H9 (cell line): ENCODE measurements at regions not wholly inside any gene's neighbourhood (a gene's known extent, or its start where the extent isn't known, plus 50 kb on each side); places are given as distances from the start of the nearest gene placed in this dataset.

Experiments
- DNase-seq: peaks from one replicate; pipeline ENCODE4 v3.0.0-alpha.2; 2017
- H2AFZ ChIP-seq: one replicate; pipeline ENCODE4 v1.6.1; 2013; ENCODE audit warnings: mild to moderate bottlenecking, low read length, control low read depth, moderate library complexity
- H2AK5ac ChIP-seq: 2 replicates; pipeline ENCODE4 v1.6.1; 2013; ENCODE audit warnings: low read length, control low read depth, mixed read lengths; ENCODE audit not compliant: insufficient read length
- H2BK120ac ChIP-seq: one replicate; pipeline ENCODE4 v1.6.1; 2013; ENCODE audit warnings: low read depth, mild to moderate bottlenecking, low read length, control low read depth, inconsistent platforms; ENCODE audit not compliant: poor library complexity, severe bottlenecking
- H2BK12ac ChIP-seq: 2 replicates; pipeline ENCODE4 v1.6.1; 2013; ENCODE audit warnings: low read length, control low read depth, mixed read lengths, low read depth; ENCODE audit not compliant: insufficient read length
- H2BK15ac ChIP-seq: 2 replicates; pipeline ENCODE4 v1.6.1; 2013; ENCODE audit warnings: low read depth, low read length, control low read depth
- H2BK20ac ChIP-seq: one replicate; pipeline ENCODE4 v1.6.1; 2013; ENCODE audit warnings: low read depth, mild to moderate bottlenecking, low read length, control low read depth, inconsistent platforms; ENCODE audit not compliant: poor library complexity, severe bottlenecking
- H2BK5ac ChIP-seq: 2 replicates; pipeline ENCODE4 v1.6.1; 2013; ENCODE audit warnings: low read length, control low read depth, mixed read lengths; ENCODE audit not compliant: insufficient read length
- H3K14ac ChIP-seq: 2 replicates; pipeline ENCODE4 v1.6.1; 2013; ENCODE audit warnings: low read length, control low read depth; ENCODE audit not compliant: insufficient read depth
- H3K18ac ChIP-seq: 2 replicates; pipeline ENCODE4 v1.6.1; 2013; ENCODE audit warnings: low read depth, mild to moderate bottlenecking, mixed read lengths, low read length, control low read depth; ENCODE audit not compliant: insufficient read length
- H3K23ac ChIP-seq: 2 replicates; pipeline ENCODE4 v1.6.1; 2013; ENCODE audit warnings: low read length, control low read depth, mixed read lengths, low read depth; ENCODE audit not compliant: insufficient read length
- H3K23me2 ChIP-seq: 2 replicates; pipeline ENCODE4 v1.6.1; 2013; ENCODE audit warnings: low read depth, mild to moderate bottlenecking, mixed read lengths, low read length, control low read depth; ENCODE audit not compliant: insufficient read length, poor library complexity, severe bottlenecking
- H3K27ac ChIP-seq: 2 replicates; pipeline ENCODE4 v1.5.1; 2013; ENCODE audit warnings: low read length, control low read depth, mixed read lengths, low read depth; ENCODE audit not compliant: insufficient read length
- H3K27me3 ChIP-seq: 2 replicates; pipeline ENCODE4 v1.6.1; 2013; ENCODE audit warnings: low read length, control low read depth, inconsistent platforms; ENCODE audit not compliant: insufficient read depth
- H3K4ac ChIP-seq: 2 replicates; pipeline ENCODE4 v1.6.1; 2013; ENCODE audit warnings: low read depth, mild to moderate bottlenecking, control low read depth, inconsistent platforms, low read length, moderate library complexity
- H3K4me1 ChIP-seq: 2 replicates; pipeline ENCODE4 v1.6.1; 2013; ENCODE audit warnings: low read length, control low read depth, inconsistent platforms; ENCODE audit not compliant: insufficient read depth
- H3K4me2 ChIP-seq: 2 replicates; pipeline ENCODE4 v1.6.1; 2013; ENCODE audit warnings: low read length, control low read depth, mixed read lengths; ENCODE audit not compliant: insufficient read length, insufficient read depth
- H3K56ac ChIP-seq: 2 replicates; pipeline ENCODE4 v1.6.1; 2013; ENCODE audit warnings: low read depth, mild to moderate bottlenecking, mixed read lengths, low read length, control low read depth; ENCODE audit not compliant: insufficient read length
- H3K79me1 ChIP-seq: 2 replicates; pipeline ENCODE4 v1.6.1; 2013; ENCODE audit warnings: low read depth, mild to moderate bottlenecking, moderate library complexity, low read length, control low read depth, inconsistent platforms; ENCODE audit not compliant: insufficient read depth, poor library complexity, severe bottlenecking
- H3K79me2 ChIP-seq: 2 replicates; pipeline ENCODE4 v1.6.1; 2013; ENCODE audit warnings: low read length, control low read depth, inconsistent platforms; ENCODE audit not compliant: insufficient read depth
- H3K9ac ChIP-seq: 2 replicates; pipeline ENCODE4 v1.6.1; 2013; ENCODE audit warnings: low read length, control low read depth, mixed read lengths; ENCODE audit not compliant: insufficient read length; ENCODE audit errors: extremely low read depth
- H3K9me3 ChIP-seq: one replicate; pipeline ENCODE4 v1.6.1; 2013; ENCODE audit warnings: low read depth, low read length, inconsistent platforms; ENCODE audit not compliant: control insufficient read depth
- H3T11ph ChIP-seq: one replicate; pipeline ENCODE4 v1.6.1; 2013; ENCODE audit warnings: mild to moderate bottlenecking, low read length, control low read depth, inconsistent platforms
- H4K20me1 ChIP-seq: one replicate; pipeline ENCODE4 v1.6.1; 2013; ENCODE audit not compliant: control insufficient read depth, insufficient read length, insufficient read depth
- H4K5ac ChIP-seq: 2 replicates; pipeline ENCODE4 v1.6.1; 2013; ENCODE audit warnings: low read depth, mild to moderate bottlenecking, mixed read lengths, low read length, control low read depth; ENCODE audit not compliant: insufficient read length
- H4K8ac ChIP-seq: replicated peaks from 2 replicates; pipeline ENCODE4 v1.6.1; 2013; ENCODE audit warnings: low read length, control low read depth, mixed read lengths, low read depth; ENCODE audit not compliant: insufficient read length
- H4K91ac ChIP-seq: 2 replicates; pipeline ENCODE4 v1.6.1; 2013; ENCODE audit warnings: low read depth, mild to moderate bottlenecking, moderate library complexity, mixed read lengths, low read length, control low read depth; ENCODE audit not compliant: insufficient read length
- H3K27ac Mint-ChIP-seq, 3 experiments: 2 replicates in 2 of 3; 3 replicates in 1 of 3; pipeline ENCODE4 v1.8.0; 2020 to 2021; ENCODE audit warnings: mixed read lengths in 3 of 3, mild to moderate bottlenecking in 1 of 3, moderate library complexity in 1 of 3
- H3K27me3 Mint-ChIP-seq: 2 replicates; pipeline ENCODE4 v1.8.0; 2021; ENCODE audit warnings: low read depth, mild to moderate bottlenecking, moderate library complexity, mixed read lengths
- H3K36me3 Mint-ChIP-seq, 3 experiments: 2 replicates in 2 of 3; 3 replicates in 1 of 3; pipeline ENCODE4 v1.8.0; 2020 to 2021; ENCODE audit warnings: low read depth in 3 of 3, mixed read lengths in 3 of 3; ENCODE audit not compliant: insufficient read depth in 1 of 3
- H3K4me1 Mint-ChIP-seq, 2 experiments: 2 replicates each; pipeline ENCODE4 v1.8.0; 2020; ENCODE audit warnings: mixed read lengths in 2 of 2
- H3K4me3 Mint-ChIP-seq, 2 experiments: 2 replicates in 1 of 2; 3 replicates in 1 of 2; pipeline ENCODE4 v1.8.0; 2020 to 2021; ENCODE audit warnings: mild to moderate bottlenecking in 2 of 2, mixed read lengths in 2 of 2, moderate library complexity in 1 of 2
- H3K9me3 Mint-ChIP-seq, 2 experiments: 2 replicates in 1 of 2; 3 replicates in 1 of 2; pipeline ENCODE4 v1.8.0; 2020; ENCODE audit warnings: mild to moderate bottlenecking in 2 of 2, mixed read lengths in 2 of 2, moderate library complexity in 1 of 2
- WGBS: extraction: QIAGEN DNeasy Blood & Tissue Kit; methylation state at CpG from one replicate; pipeline ENCODE4 v1.1.7; 2013; ENCODE audit warnings: missing lambda C conversion rate, low lambda C conversion rate, mixed read lengths; ENCODE audit not compliant: insufficient read length; ENCODE audit errors: extremely low coverage; 5-methylcytosine and 5-hydroxymethylcytosine counted together
- TF ChIP-seq, protein P1 (sequence below): fragments of 200-600 bp; sonication (generic); conservative IDR thresholded peaks from 3 replicates; pipeline ENCODE4 v1.8.0; 2021; ENCODE audit warnings: antibody characterized with exemption, mild to moderate bottlenecking

DNA sequence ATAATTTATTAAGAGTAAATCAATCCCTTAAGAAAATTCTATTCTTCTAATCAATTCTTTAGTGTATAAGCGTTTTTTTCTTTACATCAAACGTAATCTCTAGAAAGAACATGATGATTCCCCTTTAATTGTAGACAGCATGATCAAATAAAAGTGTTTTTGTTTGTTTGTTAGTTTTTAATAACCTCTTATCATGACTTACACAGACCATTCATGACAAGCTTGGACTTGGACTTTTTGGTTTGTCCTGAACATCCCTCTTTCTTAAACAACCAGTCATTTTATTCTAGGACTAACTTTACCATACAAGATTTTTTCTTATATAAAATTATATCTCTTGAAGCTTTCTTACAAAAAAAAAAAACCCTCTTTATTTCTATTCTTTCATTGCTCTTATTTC, 344.6 kb upstream of the SPOCK3 start:
- H3K4ac ChIP-seq = no peak overlapping the region
- no peak overlapping the region for H2BK20ac ChIP-seq
- H3K27ac Mint-ChIP-seq = no peak overlapping the region
- no peaks in the 10 kb centered on the region for H4K20me1 ChIP-seq
- no peaks in the 10 kb centered on the region for H3K4me1 ChIP-seq
- no peaks in the 10 kb centered on the region for H3K9me3 ChIP-seq
- no peak overlapping the region for H3K27ac ChIP-seq
- no peak overlapping the region for H3T11ph ChIP-seq
- no peak overlapping the region for H3K4me3 Mint-ChIP-seq
- H2BK15ac ChIP-seq = no peak overlapping the region
- no peak overlapping the region for H4K91ac ChIP-seq
- no peak overlapping the region for H3K18ac ChIP-seq
- no peak overlapping the region for H3K9ac ChIP-seq
- no peaks in the 10 kb centered on the region for H3K79me1 ChIP-seq
- peaks cover 13 to 40% (median 18%) of the 10 kb centered on the region in 3 experiments; a peak in 6 of 7 replicates for H3K36me3 Mint-ChIP-seq
- H2BK120ac ChIP-seq = no peak overlapping the region
- no peak overlapping the region for H2BK5ac ChIP-seq
- no peak overlapping the region for H2AFZ ChIP-seq
- H3K79me2 ChIP-seq = no peaks in the 10 kb centered on the region
- H3K23ac ChIP-seq = no peak overlapping the region
- no peaks in the 10 kb centered on the region for H3K27me3 ChIP-seq
- TF ChIP-seq, protein P1, sequence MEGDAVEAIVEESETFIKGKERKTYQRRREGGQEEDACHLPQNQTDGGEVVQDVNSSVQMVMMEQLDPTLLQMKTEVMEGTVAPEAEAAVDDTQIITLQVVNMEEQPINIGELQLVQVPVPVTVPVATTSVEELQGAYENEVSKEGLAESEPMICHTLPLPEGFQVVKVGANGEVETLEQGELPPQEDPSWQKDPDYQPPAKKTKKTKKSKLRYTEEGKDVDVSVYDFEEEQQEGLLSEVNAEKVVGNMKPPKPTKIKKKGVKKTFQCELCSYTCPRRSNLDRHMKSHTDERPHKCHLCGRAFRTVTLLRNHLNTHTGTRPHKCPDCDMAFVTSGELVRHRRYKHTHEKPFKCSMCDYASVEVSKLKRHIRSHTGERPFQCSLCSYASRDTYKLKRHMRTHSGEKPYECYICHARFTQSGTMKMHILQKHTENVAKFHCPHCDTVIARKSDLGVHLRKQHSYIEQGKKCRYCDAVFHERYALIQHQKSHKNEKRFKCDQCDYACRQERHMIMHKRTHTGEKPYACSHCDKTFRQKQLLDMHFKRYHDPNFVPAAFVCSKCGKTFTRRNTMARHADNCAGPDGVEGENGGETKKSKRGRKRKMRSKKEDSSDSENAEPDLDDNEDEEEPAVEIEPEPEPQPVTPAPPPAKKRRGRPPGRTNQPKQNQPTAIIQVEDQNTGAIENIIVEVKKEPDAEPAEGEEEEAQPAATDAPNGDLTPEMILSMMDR = no peak
- H2AK5ac ChIP-seq = no peak overlapping the region
- no peak overlapping the region for H2BK12ac ChIP-seq
- peaks cover 47 to 63% of the 10 kb centered on the region in 2 experiments for H3K9me3 Mint-ChIP-seq
- no peaks in the 10 kb centered on the region for H3K4me1 Mint-ChIP-seq
- H3K27me3 Mint-ChIP-seq = no peaks in the 10 kb centered on the region
- H4K8ac ChIP-seq = no peak overlapping the region
- no peak for DNase-seq
- no peak overlapping the region for H3K14ac ChIP-seq
- no peaks in the 10 kb centered on the region for H3K23me2 ChIP-seq
- no peak overlapping the region for H3K56ac ChIP-seq
- no peak overlapping the region for H3K4me2 ChIP-seq
- H4K5ac ChIP-seq = no peak overlapping the region
- WGBS = no CpG with 5 or more reads among the region's 2 CpGs
